Natural killer cell (primary cell): ENCODE measurements at regions not wholly inside any gene's neighbourhood (a gene's known extent, or its start where the extent isn't known, plus 50 kb on each side); places are given as distances from the start of the nearest gene placed in this dataset.

ENCODE experiments used
- ATAC-seq, 3 donors: fragments of 150-1000 bp in 2 of 3; fragments of 200-7000 bp in 1 of 3; cut with Tn5 transposase; 1 replicate in 1 of 3; 2 replicates in 2 of 3; pipeline ENCODE4 v1.10.0; 2021; ENCODE audit warnings: mild to moderate bottlenecking in 2 of 3, moderate library complexity in 2 of 3
- DNase-seq, 2 donors: peaks; one replicate each; pipeline versions ENCODE4 v3.0.0 to v3.0.0-alpha.2; 2013 to 2021; ENCODE audit warnings: mixed read lengths in 1 of 2
- H3K27ac ChIP-seq: one replicate; pipeline ENCODE4 v1.5.1; 2013; ENCODE audit warnings: mild to moderate bottlenecking, low read length
- H3K27me3 ChIP-seq: one replicate; pipeline ENCODE4 v1.6.1; 2013; ENCODE audit warnings: low read length; ENCODE audit not compliant: control insufficient read depth, insufficient read depth
- H3K36me3 ChIP-seq: one replicate; pipeline ENCODE4 v1.6.1; 2013; ENCODE audit warnings: low read length; ENCODE audit not compliant: control insufficient read depth, insufficient read depth
- H3K4me1 ChIP-seq: one replicate; pipeline ENCODE4 v1.6.1; 2013; ENCODE audit warnings: low read length; ENCODE audit not compliant: control insufficient read depth, insufficient read depth
- H3K4me3 ChIP-seq: one replicate; pipeline ENCODE4 v1.5.1; 2013; ENCODE audit warnings: low read length
- H3K9me3 ChIP-seq: one replicate; pipeline ENCODE4 v1.6.1; 2013; ENCODE audit warnings: low read length; ENCODE audit not compliant: control insufficient read depth, insufficient read depth
- H3K27ac Mint-ChIP-seq, 2 donors: one replicate each; pipeline ENCODE4 v1.8.0; 2022; ENCODE audit warnings: mild to moderate bottlenecking in 2 of 2, mixed read lengths in 2 of 2, moderate library complexity in 1 of 2
- H3K27me3 Mint-ChIP-seq, 2 donors: one replicate each; pipeline ENCODE4 v1.8.0; 2022; ENCODE audit warnings: low read depth in 2 of 2, mixed read lengths in 2 of 2
- H3K36me3 Mint-ChIP-seq: one replicate; pipeline ENCODE4 v1.8.0; 2022; ENCODE audit warnings: mixed read lengths
- H3K4me1 Mint-ChIP-seq, 2 donors: one replicate each; pipeline ENCODE4 v1.8.0; 2022; ENCODE audit warnings: mixed read lengths in 2 of 2
- H3K4me3 Mint-ChIP-seq: one replicate; pipeline ENCODE4 v1.8.0; 2022; ENCODE audit warnings: mild to moderate bottlenecking, moderate library complexity, mixed read lengths
- H3K9me3 Mint-ChIP-seq, 2 donors: one replicate each; pipeline ENCODE4 v1.8.0; 2022; ENCODE audit warnings: mixed read lengths in 2 of 2
- WGBS: methylation state at CpG from one replicate; pipeline ENCODE4 v1.1.7; 2013; ENCODE audit warnings: missing lambda C conversion rate; ENCODE audit not compliant: insufficient coverage; 5-methylcytosine and 5-hydroxymethylcytosine counted together
- intact Hi-C: fragments of 100-400 bp; cut with micrococcal nuclease; formaldehyde crosslinking; loops from one replicate; pipeline ENCODE4 v1.14.2; 2022
- TF ChIP-seq, protein P1 (sequence below): fragments of 200-600 bp; IDR thresholded peaks from one replicate; pipeline ENCODE4 v1.8.0; 2022; ENCODE audit warnings: antibody characterized with exemption

DNA sequence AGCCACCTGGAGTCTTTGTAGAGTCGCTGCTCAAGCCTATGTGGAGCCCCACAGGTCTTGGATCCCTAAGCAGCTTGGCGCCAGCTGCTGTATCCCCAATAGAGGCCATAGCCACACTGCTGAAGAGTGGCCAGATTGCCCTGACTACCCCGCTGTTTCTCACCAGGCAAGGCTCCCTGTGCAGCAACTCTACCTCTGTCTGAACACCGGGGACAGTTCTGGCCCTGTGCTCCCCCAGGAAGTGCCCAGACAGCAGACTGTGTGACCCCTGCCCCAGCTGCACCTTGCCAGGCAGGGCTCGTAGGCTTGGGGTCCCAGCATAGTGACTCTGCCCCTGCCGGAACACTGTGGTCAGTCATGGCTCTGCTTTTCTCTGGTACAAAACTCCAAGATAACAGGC lies 53.5 kb upstream of the GALNT13 start:
- Histone ChIP-seq H3K27me3 (no peaks in the 10 kb centered on the region), H3K9me3 (peaks cover 5% of the 10 kb centered on the region), H3K4me1 (no peaks in the 10 kb centered on the region), H3K36me3 (no peaks in the 10 kb centered on the region), H3K4me3 (no peak overlapping the region), H3K27ac (no peak overlapping the region)
- 78% methylated on average over 6 of the region's 6 CpGs for WGBS
- no peaks in the 10 kb centered on the region for H3K27me3 Mint-ChIP-seq
- TF ChIP-seq, protein P1, sequence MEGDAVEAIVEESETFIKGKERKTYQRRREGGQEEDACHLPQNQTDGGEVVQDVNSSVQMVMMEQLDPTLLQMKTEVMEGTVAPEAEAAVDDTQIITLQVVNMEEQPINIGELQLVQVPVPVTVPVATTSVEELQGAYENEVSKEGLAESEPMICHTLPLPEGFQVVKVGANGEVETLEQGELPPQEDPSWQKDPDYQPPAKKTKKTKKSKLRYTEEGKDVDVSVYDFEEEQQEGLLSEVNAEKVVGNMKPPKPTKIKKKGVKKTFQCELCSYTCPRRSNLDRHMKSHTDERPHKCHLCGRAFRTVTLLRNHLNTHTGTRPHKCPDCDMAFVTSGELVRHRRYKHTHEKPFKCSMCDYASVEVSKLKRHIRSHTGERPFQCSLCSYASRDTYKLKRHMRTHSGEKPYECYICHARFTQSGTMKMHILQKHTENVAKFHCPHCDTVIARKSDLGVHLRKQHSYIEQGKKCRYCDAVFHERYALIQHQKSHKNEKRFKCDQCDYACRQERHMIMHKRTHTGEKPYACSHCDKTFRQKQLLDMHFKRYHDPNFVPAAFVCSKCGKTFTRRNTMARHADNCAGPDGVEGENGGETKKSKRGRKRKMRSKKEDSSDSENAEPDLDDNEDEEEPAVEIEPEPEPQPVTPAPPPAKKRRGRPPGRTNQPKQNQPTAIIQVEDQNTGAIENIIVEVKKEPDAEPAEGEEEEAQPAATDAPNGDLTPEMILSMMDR = no peak
- no peak overlapping the region for H3K4me3 Mint-ChIP-seq
- H3K4me1 Mint-ChIP-seq = no peaks in the 10 kb centered on the region
- H3K36me3 Mint-ChIP-seq = peaks cover 13% of the 10 kb centered on the region
- ATAC-seq (no peak), DNase-seq (no peak)
- intact Hi-C loops = no loop called here
- H3K27ac Mint-ChIP-seq = no peak overlapping the region
- peaks cover 23 to 43% of the 10 kb centered on the region in 2 donors for H3K9me3 Mint-ChIP-seq

DNA sequence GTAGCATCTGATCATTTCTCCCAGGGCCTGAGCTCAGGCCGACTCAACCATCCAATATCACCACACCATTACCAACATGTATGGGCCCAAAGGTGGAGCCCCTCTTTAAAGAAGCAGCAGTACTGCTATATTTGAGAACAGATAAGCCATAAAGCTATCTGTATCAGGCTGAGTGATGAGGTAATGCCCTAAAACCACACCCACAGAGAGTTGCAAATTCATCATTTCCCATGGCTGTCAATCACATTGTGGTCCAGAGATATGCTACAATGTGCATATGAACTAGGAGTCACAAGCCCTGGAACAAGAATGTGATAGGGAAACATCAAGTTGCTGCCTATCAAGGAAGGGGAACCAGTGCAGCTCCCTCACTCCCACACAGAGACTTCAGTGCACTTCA lies 52.6 kb upstream of the GALNT13 start:
- ATAC-seq = no peak
- no peaks in the 10 kb centered on the region for H3K4me1 ChIP-seq
- no peak overlapping the region for H3K27ac ChIP-seq
- H3K27me3 ChIP-seq = no peaks in the 10 kb centered on the region
- Mint-ChIP-seq H3K27me3 (no peaks in the 10 kb centered on the region), H3K4me3 (no peak overlapping the region), H3K27ac (no peak overlapping the region), H3K36me3 (peaks cover 13% of the 10 kb centered on the region), H3K4me1 (no peaks in the 10 kb centered on the region), H3K9me3 (peaks cover 22 to 43% of the 10 kb centered on the region in 2 donors)
- H3K36me3 ChIP-seq = no peaks in the 10 kb centered on the region
- WGBS = 83% methylated on average over 1 of the region's 1 CpG
- intact Hi-C loops = no loop called here
- TF ChIP-seq, protein P1 = no peak
- H3K9me3 ChIP-seq = peaks cover 5% of the 10 kb centered on the region
- no peak overlapping the region for H3K4me3 ChIP-seq
- DNase-seq = no peak

DNA sequence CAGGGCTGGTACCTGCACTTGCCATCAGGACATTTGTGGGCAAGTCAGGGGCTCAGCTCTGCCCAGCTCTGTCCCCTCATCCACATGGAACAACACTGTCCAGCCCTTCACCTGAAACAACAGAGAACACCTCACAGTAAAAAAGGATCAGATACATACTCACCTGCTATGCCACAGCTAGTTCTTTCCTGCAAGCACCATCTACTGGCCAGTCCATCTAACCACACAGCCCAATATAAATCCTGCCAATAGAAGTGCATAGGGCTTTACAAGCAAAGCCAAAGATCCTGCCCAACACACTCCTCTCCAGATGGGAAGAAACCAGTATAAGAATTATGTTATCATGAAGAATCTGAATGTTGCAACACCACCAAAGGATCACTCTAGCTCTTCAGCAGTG lies 52.2 kb upstream of the GALNT13 start:
- H3K27ac Mint-ChIP-seq = no peak overlapping the region

More for the DNA sequence above, 52.2 kb upstream of the GALNT13 start:
- Histone ChIP-seq H3K9me3 (peaks cover 5% of the 10 kb centered on the region), H3K27me3 (no peaks in the 10 kb centered on the region), H3K4me1 (no peaks in the 10 kb centered on the region), H3K4me3 (no peak overlapping the region), H3K27ac (no peak overlapping the region), H3K36me3 (no peaks in the 10 kb centered on the region)
- Mint-ChIP-seq H3K4me1 (no peaks in the 10 kb centered on the region), H3K4me3 (no peak overlapping the region), H3K36me3 (peaks cover 13% of the 10 kb centered on the region), H3K9me3 (peaks cover 22 to 41% of the 10 kb centered on the region in 2 donors), H3K27me3 (no peaks in the 10 kb centered on the region)
- DNase-seq (no peak), ATAC-seq (no peak)
- intact Hi-C loops = no loop called here
- TF ChIP-seq, protein P1 = no peak
